ENCODE measurements at regions not wholly inside any gene's neighbourhood (a gene's known extent, or its start where the extent isn't known, plus 50 kb on each side); places are given as distances from the start of the nearest gene placed in this dataset.

GRCh38 chr12:125193376-125194152, 128.3 kb downstream of the AACS start:
- H3K4me1 ChIP-seq (ENCODE audit: control insufficient read depth in 2 of 2, insufficient read depth in 2 of 2, low read length in 1 of 2): peaks cover 0 to under 1% of the 10 kb centered on the region in 2 donors
- no peak overlapping the region for H3K4me3 ChIP-seq (ENCODE audit: low read depth in 1 of 2, low read length in 2 of 2)
- 56 to 70% methylated on average over 6 of the region's 6 CpGs for WGBS, 2 donors
- H3K27ac ChIP-seq (ENCODE audit: low read depth in 2 of 2, low read length in 1 of 2): no peak overlapping the region
- H3K9me3 ChIP-seq (ENCODE audit: control insufficient read depth in 2 of 2, insufficient read depth in 1 of 2, low read depth in 1 of 2, low read length in 1 of 2): no peaks in the 10 kb centered on the region
- H3K36me3 ChIP-seq (ENCODE audit: control insufficient read depth in 2 of 2, insufficient read depth in 2 of 2, low read length in 1 of 2): no peaks in the 10 kb centered on the region
- peaks cover 0 to 7% of the 10 kb centered on the region in 2 donors for H3K27me3 ChIP-seq (ENCODE audit: control insufficient read depth in 1 of 2, insufficient read depth in 2 of 2, low read length in 2 of 2)

- H3K36me3 ChIP-seq (ENCODE audit: control insufficient read depth in 2 of 2, insufficient read depth in 2 of 2, low read length in 1 of 2): no peaks in the 10 kb centered on the region
- no peak overlapping the region for H3K4me3 ChIP-seq (ENCODE audit: low read depth in 1 of 2, low read length in 2 of 2)
- no peaks in the 10 kb centered on the region for H3K4me1 ChIP-seq (ENCODE audit: control insufficient read depth in 2 of 2, insufficient read depth in 2 of 2, low read length in 1 of 2)
- no peaks in the 10 kb centered on the region for H3K9me3 ChIP-seq (ENCODE audit: control insufficient read depth in 2 of 2, insufficient read depth in 1 of 2, low read depth in 1 of 2, low read length in 1 of 2)
- no peak overlapping the region for H3K27ac ChIP-seq (ENCODE audit: low read depth in 2 of 2, low read length in 1 of 2)
- peaks cover 0 to 1% of the 10 kb centered on the region in 2 donors for H3K27me3 ChIP-seq (ENCODE audit: control insufficient read depth in 1 of 2, insufficient read depth in 2 of 2, low read length in 2 of 2)
- 12 to 17% methylated on average over 19 of the region's 19 CpGs for WGBS, 2 donors
Measured at GRCh38 chr12:125194163-125194773, 129.0 kb downstream of the AACS start.

GRCh38 chr12:125194987-125195386, 129.8 kb downstream of the AACS start:
- 51 to 52% methylated on average over 8 of the region's 8 CpGs for WGBS, 2 donors
- Histone ChIP-seq H3K4me3 (ENCODE audit: low read depth in 1 of 2, low read length in 2 of 2) (no peak overlapping the region), H3K27me3 (ENCODE audit: control insufficient read depth in 1 of 2, insufficient read depth in 2 of 2, low read length in 2 of 2) (no peaks in the 10 kb centered on the region), H3K27ac (ENCODE audit: low read depth in 2 of 2, low read length in 1 of 2) (no peak overlapping the region), H3K4me1 (ENCODE audit: control insufficient read depth in 2 of 2, insufficient read depth in 2 of 2, low read length in 1 of 2) (no peaks in the 10 kb centered on the region), H3K9me3 (ENCODE audit: control insufficient read depth in 2 of 2, insufficient read depth in 1 of 2, low read depth in 1 of 2, low read length in 1 of 2) (no peaks in the 10 kb centered on the region), H3K36me3 (ENCODE audit: control insufficient read depth in 2 of 2, insufficient read depth in 2 of 2, low read length in 1 of 2) (no peaks in the 10 kb centered on the region)

- no peaks in the 10 kb centered on the region for H3K4me1 ChIP-seq (ENCODE audit: control insufficient read depth in 2 of 2, insufficient read depth in 2 of 2, low read length in 1 of 2)
- H3K4me3 ChIP-seq (ENCODE audit: low read depth in 1 of 2, low read length in 2 of 2): no peak overlapping the region
- no peak overlapping the region for H3K27ac ChIP-seq (ENCODE audit: low read depth in 2 of 2, low read length in 1 of 2)
- peaks cover 0 to 4% of the 10 kb centered on the region in 2 donors for H3K9me3 ChIP-seq (ENCODE audit: control insufficient read depth in 2 of 2, insufficient read depth in 1 of 2, low read depth in 1 of 2, low read length in 1 of 2)
- no peaks in the 10 kb centered on the region for H3K36me3 ChIP-seq (ENCODE audit: control insufficient read depth in 2 of 2, insufficient read depth in 2 of 2, low read length in 1 of 2)
- WGBS, 2 donors: 85 to 88% methylated on average over 4 of the region's 4 CpGs
- no peaks in the 10 kb centered on the region for H3K27me3 ChIP-seq (ENCODE audit: control insufficient read depth in 1 of 2, insufficient read depth in 2 of 2, low read length in 2 of 2)
Measured at GRCh38 chr12:125197326-125197725, 132.1 kb downstream of the AACS start.

- H3K27me3 ChIP-seq (ENCODE audit: control insufficient read depth in 1 of 2, insufficient read depth in 2 of 2, low read length in 2 of 2): no peaks in the 10 kb centered on the region
- H3K9me3 ChIP-seq (ENCODE audit: control insufficient read depth in 2 of 2, insufficient read depth in 1 of 2, low read depth in 1 of 2, low read length in 1 of 2): peaks cover 0 to 5% of the 10 kb centered on the region in 2 donors
- H3K27ac ChIP-seq (ENCODE audit: low read depth in 2 of 2, low read length in 1 of 2): no peak overlapping the region
- H3K36me3 ChIP-seq (ENCODE audit: control insufficient read depth in 2 of 2, insufficient read depth in 2 of 2, low read length in 1 of 2): no peaks in the 10 kb centered on the region
- WGBS, 2 donors: 20 to 21% methylated on average over 4 of the region's 4 CpGs
- H3K4me1 ChIP-seq (ENCODE audit: control insufficient read depth in 2 of 2, insufficient read depth in 2 of 2, low read length in 1 of 2): no peaks in the 10 kb centered on the region
- H3K4me3 ChIP-seq (ENCODE audit: low read depth in 1 of 2, low read length in 2 of 2): no peak overlapping the region
Measured at GRCh38 chr12:125198652-125199051, 133.4 kb downstream of the AACS start.

GRCh38 chr12:125201090-125201489, 135.9 kb downstream of the AACS start:
- H3K27me3 ChIP-seq (ENCODE audit: control insufficient read depth in 1 of 2, insufficient read depth in 2 of 2, low read length in 2 of 2): no peaks in the 10 kb centered on the region
- H3K9me3 ChIP-seq (ENCODE audit: control insufficient read depth in 2 of 2, insufficient read depth in 1 of 2, low read depth in 1 of 2, low read length in 1 of 2): peaks cover 0 to 5% of the 10 kb centered on the region in 2 donors
- no peak overlapping the region for H3K27ac ChIP-seq (ENCODE audit: low read depth in 2 of 2, low read length in 1 of 2)
- H3K4me1 ChIP-seq (ENCODE audit: control insufficient read depth in 2 of 2, insufficient read depth in 2 of 2, low read length in 1 of 2): no peaks in the 10 kb centered on the region
- no peaks in the 10 kb centered on the region for H3K36me3 ChIP-seq (ENCODE audit: control insufficient read depth in 2 of 2, insufficient read depth in 2 of 2, low read length in 1 of 2)
- 68 to 87% methylated on average over 3 of the region's 3 CpGs for WGBS, 2 donors
- H3K4me3 ChIP-seq (ENCODE audit: low read depth in 1 of 2, low read length in 2 of 2): no peak overlapping the region

- Histone ChIP-seq H3K4me3 (ENCODE audit: low read depth in 1 of 2, low read length in 2 of 2) (no peak overlapping the region), H3K9me3 (ENCODE audit: control insufficient read depth in 2 of 2, insufficient read depth in 1 of 2, low read depth in 1 of 2, low read length in 1 of 2) (peaks cover 0 to 5% of the 10 kb centered on the region in 2 donors), H3K36me3 (ENCODE audit: control insufficient read depth in 2 of 2, insufficient read depth in 2 of 2, low read length in 1 of 2) (no peaks in the 10 kb centered on the region), H3K27ac (ENCODE audit: low read depth in 2 of 2, low read length in 1 of 2) (no peak overlapping the region), H3K27me3 (ENCODE audit: control insufficient read depth in 1 of 2, insufficient read depth in 2 of 2, low read length in 2 of 2) (no peaks in the 10 kb centered on the region), H3K4me1 (ENCODE audit: control insufficient read depth in 2 of 2, insufficient read depth in 2 of 2, low read length in 1 of 2) (peaks cover 0 to 3% of the 10 kb centered on the region in 2 donors)
- 83% methylated on average over 2 of the region's 2 CpGs for WGBS, 2 donors
Measured at GRCh38 chr12:125201940-125202339, 136.7 kb downstream of the AACS start.

GRCh38 chr12:125202421-125202820, 137.2 kb downstream of the AACS start:
- no peaks in the 10 kb centered on the region for H3K27me3 ChIP-seq (ENCODE audit: control insufficient read depth in 1 of 2, insufficient read depth in 2 of 2, low read length in 2 of 2)
- 76% methylated on average over 1 of the region's 1 CpG for WGBS, 2 donors
- peaks cover 0 to 3% of the 10 kb centered on the region in 2 donors for H3K4me1 ChIP-seq (ENCODE audit: control insufficient read depth in 2 of 2, insufficient read depth in 2 of 2, low read length in 1 of 2)
- no peak overlapping the region for H3K27ac ChIP-seq (ENCODE audit: low read depth in 2 of 2, low read length in 1 of 2)
- no peak overlapping the region for H3K4me3 ChIP-seq (ENCODE audit: low read depth in 1 of 2, low read length in 2 of 2)
- peaks cover 0 to 5% of the 10 kb centered on the region in 2 donors for H3K9me3 ChIP-seq (ENCODE audit: control insufficient read depth in 2 of 2, insufficient read depth in 1 of 2, low read depth in 1 of 2, low read length in 1 of 2)
- H3K36me3 ChIP-seq (ENCODE audit: control insufficient read depth in 2 of 2, insufficient read depth in 2 of 2, low read length in 1 of 2): no peaks in the 10 kb centered on the region

- peaks cover 0 to 3% of the 10 kb centered on the region in 2 donors for H3K4me1 ChIP-seq (ENCODE audit: control insufficient read depth in 2 of 2, insufficient read depth in 2 of 2, low read length in 1 of 2)
- no peaks in the 10 kb centered on the region for H3K27me3 ChIP-seq (ENCODE audit: control insufficient read depth in 1 of 2, insufficient read depth in 2 of 2, low read length in 2 of 2)
- 10 to 19% methylated on average over 1 of the region's 1 CpG for WGBS, 2 donors
Measured at GRCh38 chr12:125203145-125203765, 138.0 kb downstream of the AACS start.

More at GRCh38 chr12:125203145-125203765, 138.0 kb downstream of the AACS start:
- H3K36me3 ChIP-seq (ENCODE audit: control insufficient read depth in 2 of 2, insufficient read depth in 2 of 2, low read length in 1 of 2): no peaks in the 10 kb centered on the region
- peaks cover 0 to 5% of the 10 kb centered on the region in 2 donors for H3K9me3 ChIP-seq (ENCODE audit: control insufficient read depth in 2 of 2, insufficient read depth in 1 of 2, low read depth in 1 of 2, low read length in 1 of 2)
- no peak overlapping the region for H3K4me3 ChIP-seq (ENCODE audit: low read depth in 1 of 2, low read length in 2 of 2)
- H3K27ac ChIP-seq (ENCODE audit: low read depth in 2 of 2, low read length in 1 of 2): no peak overlapping the region
